B cell (primary cell): ENCODE measurements at regions not wholly inside any gene's neighbourhood (a gene's known extent, or its start where the extent isn't known, plus 50 kb on each side); places are given as distances from the start of the nearest gene placed in this dataset.

ENCODE experiments used
- ATAC-seq: fragments of 200-7000 bp; cut with Tn5 transposase; one replicate; pipeline ENCODE4 v1.10.0; 2021; ENCODE audit warnings: low read depth, mild to moderate bottlenecking, moderate number of reproducible peaks, moderate library complexity
- CTCF ChIA-PET: fragments of 350-600 bp; sonication (Branson Sonifier 250); formaldehyde crosslinking; loops from one replicate; lab custom pipeline; 2021; ENCODE audit warnings: antibody characterized with exemption, inconsistent platforms; lab: Charles Lee
- POLR2A ChIA-PET: fragments of 350-600 bp; sonication (Branson Sonifier 250); formaldehyde crosslinking; loops from one replicate; lab custom pipeline; 2021; ENCODE audit warnings: antibody characterized with exemption; lab: Charles Lee
- DNase-seq: peaks from one replicate; pipeline ENCODE4 v3.0.0; 2013
- H2AFZ ChIP-seq: 2 replicates; pipeline ENCODE4 v1.6.1; 2012; ENCODE audit warnings: mild to moderate bottlenecking, low read depth, low read length; ENCODE audit not compliant: insufficient read depth, poor library complexity, severe bottlenecking
- H3K27ac ChIP-seq, 2 donors: 1 replicate in 1 of 2; 2 replicates in 1 of 2; pipeline ENCODE4 v1.5.1; 2012 to 2013; ENCODE audit warnings: low read length in 2 of 2, mild to moderate bottlenecking in 2 of 2, moderate library complexity in 1 of 2
- H3K27me3 ChIP-seq, 4 experiments: fragments of 200-600 bp in 1 of 4; sonication (generic) in 1 of 4; replicated peaks in 1 of 4; 1 replicate in 2 of 4; 2 replicates in 2 of 4; pipeline versions ENCODE4 v1.6.1 to v1.7.0; 2013 to 2016; ENCODE audit warnings: low read length in 3 of 4, mild to moderate bottlenecking in 2 of 4, mixed read lengths in 1 of 4, moderate library complexity in 1 of 4; ENCODE audit not compliant: insufficient read depth in 4 of 4, control insufficient read depth in 3 of 4; ENCODE audit errors: control extremely low read depth in 1 of 4
- H3K36me3 ChIP-seq, 2 experiments: replicated peaks in 1 of 2; 1 replicate in 1 of 2; 2 replicates in 1 of 2; pipeline versions ENCODE4 v1.6.1 to v1.7.1; 2013; ENCODE audit warnings: low read length in 1 of 2; ENCODE audit not compliant: insufficient read depth in 2 of 2, control insufficient read depth in 1 of 2; ENCODE audit errors: control extremely low read depth in 1 of 2, extremely low read depth in 1 of 2
- H3K4me1 ChIP-seq, 2 donors: fragments of 200-600 bp in 1 of 2; sonication (generic) in 1 of 2; 1 replicate in 1 of 2; 2 replicates in 1 of 2; pipeline versions ENCODE4 v1.5.1 to v1.6.1; 2013 to 2017; ENCODE audit warnings: low read length in 2 of 2; ENCODE audit not compliant: control insufficient read depth in 2 of 2, insufficient read depth in 2 of 2
- H3K4me2 ChIP-seq: replicated peaks from 2 replicates; pipeline ENCODE3; 2012; ENCODE audit warnings: mild to moderate bottlenecking, low read depth, low read length; ENCODE audit not compliant: poor library complexity, severe bottlenecking
- H3K4me3 ChIP-seq, 5 experiments: fragments of 200-600 bp in 1 of 5; sonication (generic) in 1 of 5; 1 replicate in 3 of 5; 2 replicates in 2 of 5; pipeline versions ENCODE4 v1.5.1 to v1.7.0; 2011 to 2016; ENCODE audit warnings: low read length in 4 of 5, mild to moderate bottlenecking in 4 of 5, low read depth in 2 of 5, control low read depth in 1 of 5, moderate library complexity in 1 of 5; ENCODE audit not compliant: insufficient read depth in 1 of 5; ENCODE audit errors: control extremely low read depth in 1 of 5, extremely low read depth in 1 of 5
- H3K79me2 ChIP-seq: fragments of 200-600 bp; sonication (generic); one replicate; pipeline ENCODE4 v1.6.0; 2016; ENCODE audit warnings: low read length; ENCODE audit not compliant: control insufficient read depth, insufficient read depth
- H3K9ac ChIP-seq: fragments of 200-600 bp; sonication (generic); 2 replicates; pipeline ENCODE4 v1.6.1; 2017; ENCODE audit warnings: mild to moderate bottlenecking, low read length, moderate library complexity
- H3K9me3 ChIP-seq, 3 donors: one replicate each; pipeline versions ENCODE4 v1.6.1 to v1.7.1; 2013; ENCODE audit warnings: low read length in 2 of 3; ENCODE audit not compliant: control insufficient read depth in 2 of 3, insufficient read depth in 1 of 3; ENCODE audit errors: control extremely low read depth in 1 of 3
- H4K20me1 ChIP-seq: 2 replicates; pipeline ENCODE4 v1.6.0; 2012; ENCODE audit warnings: mild to moderate bottlenecking, low read length; ENCODE audit not compliant: insufficient read depth, control insufficient read depth, poor library complexity, severe bottlenecking
- H3K27ac Mint-ChIP-seq: one replicate; pipeline ENCODE4 v1.8.0; 2021; ENCODE audit warnings: mixed read lengths
- H3K27me3 Mint-ChIP-seq: one replicate; pipeline ENCODE4 v1.8.0; 2021; ENCODE audit warnings: mixed read lengths
- H3K4me1 Mint-ChIP-seq: one replicate; pipeline ENCODE4 v1.8.0; 2021; ENCODE audit warnings: mixed read lengths
- H3K4me3 Mint-ChIP-seq: one replicate; pipeline ENCODE4 v1.8.0; 2021; ENCODE audit warnings: mixed read lengths
- H3K9me3 Mint-ChIP-seq: one replicate; pipeline ENCODE4 v1.8.0; 2022; ENCODE audit warnings: mixed read lengths; ENCODE audit not compliant: insufficient read depth
- EZH2 ChIP-seq: IDR thresholded peaks from 2 replicates; pipeline ENCODE4 v1.6.1; 2012; ENCODE audit warnings: borderline replicate concordance, low read depth, mild to moderate bottlenecking, moderate library complexity, low read length; ENCODE audit not compliant: insufficient read depth, poor library complexity, severe bottlenecking
- WGBS: methylation state at CpG from one replicate; pipeline ENCODE4 v1.1.5; 2013; ENCODE audit warnings: missing lambda C conversion rate; ENCODE audit not compliant: insufficient coverage; 5-methylcytosine and 5-hydroxymethylcytosine counted together
- intact Hi-C: fragments of 100-400 bp; cut with micrococcal nuclease; formaldehyde crosslinking; loops from one replicate; pipeline ENCODE4 v1.10.0; 2022
- TF ChIP-seq, protein P1 (sequence below): fragments of 200-600 bp; IDR thresholded peaks from one replicate; pipeline ENCODE4 v1.8.0; 2022; ENCODE audit warnings: antibody characterized with exemption, mild to moderate bottlenecking

DNA sequence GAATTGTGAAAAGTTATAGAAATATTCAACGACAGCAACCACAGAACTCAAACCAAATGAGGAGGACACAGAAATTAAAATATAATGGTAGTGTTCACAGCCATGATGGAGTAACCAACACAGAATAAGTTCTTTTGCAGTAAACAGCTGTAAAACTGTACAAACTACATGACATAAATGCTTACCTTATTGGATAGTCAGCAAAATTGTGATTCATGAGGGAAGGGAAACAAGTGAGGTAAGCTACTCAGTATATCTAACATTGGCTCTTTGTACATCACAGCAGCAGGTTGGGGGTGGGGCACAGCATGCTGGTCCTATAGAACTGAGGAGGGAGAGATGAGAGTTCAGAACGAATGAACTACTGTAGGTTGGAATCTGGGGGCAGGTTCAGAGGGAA is 86.4 kb downstream of the CDC14C start:
- H3K9me3 ChIP-seq, result no peaks in the 10 kb centered on the region
- TF ChIP-seq, protein P1, sequence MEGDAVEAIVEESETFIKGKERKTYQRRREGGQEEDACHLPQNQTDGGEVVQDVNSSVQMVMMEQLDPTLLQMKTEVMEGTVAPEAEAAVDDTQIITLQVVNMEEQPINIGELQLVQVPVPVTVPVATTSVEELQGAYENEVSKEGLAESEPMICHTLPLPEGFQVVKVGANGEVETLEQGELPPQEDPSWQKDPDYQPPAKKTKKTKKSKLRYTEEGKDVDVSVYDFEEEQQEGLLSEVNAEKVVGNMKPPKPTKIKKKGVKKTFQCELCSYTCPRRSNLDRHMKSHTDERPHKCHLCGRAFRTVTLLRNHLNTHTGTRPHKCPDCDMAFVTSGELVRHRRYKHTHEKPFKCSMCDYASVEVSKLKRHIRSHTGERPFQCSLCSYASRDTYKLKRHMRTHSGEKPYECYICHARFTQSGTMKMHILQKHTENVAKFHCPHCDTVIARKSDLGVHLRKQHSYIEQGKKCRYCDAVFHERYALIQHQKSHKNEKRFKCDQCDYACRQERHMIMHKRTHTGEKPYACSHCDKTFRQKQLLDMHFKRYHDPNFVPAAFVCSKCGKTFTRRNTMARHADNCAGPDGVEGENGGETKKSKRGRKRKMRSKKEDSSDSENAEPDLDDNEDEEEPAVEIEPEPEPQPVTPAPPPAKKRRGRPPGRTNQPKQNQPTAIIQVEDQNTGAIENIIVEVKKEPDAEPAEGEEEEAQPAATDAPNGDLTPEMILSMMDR, result no peak
- TF ChIP-seq EZH2, result no peak
- H3K27ac ChIP-seq, result no peak overlapping the region
- no peaks in the 10 kb centered on the region for H4K20me1 ChIP-seq
- Mint-ChIP-seq H3K4me1 (no peaks in the 10 kb centered on the region), H3K27ac (no peak overlapping the region), H3K9me3 (no peaks in the 10 kb centered on the region), H3K4me3 (no peak overlapping the region), H3K27me3 (no peaks in the 10 kb centered on the region)
- no peak overlapping the region for H2AFZ ChIP-seq
- H3K9ac ChIP-seq, result no peak overlapping the region
- no peak overlapping the region for H3K4me2 ChIP-seq
- DNase-seq, result no peak
- no peaks in the 10 kb centered on the region for H3K27me3 ChIP-seq
- WGBS, result 64% methylated on average over 1 of the region's 2 CpGs
- H3K4me3 ChIP-seq, result no peak overlapping the region
- ATAC-seq, result no peak
- no peaks in the 10 kb centered on the region for H3K36me3 ChIP-seq
- H3K4me1 ChIP-seq, result no peaks in the 10 kb centered on the region
- H3K79me2 ChIP-seq, result no peaks in the 10 kb centered on the region
- intact Hi-C loops, result no loop called here
- POLR2A ChIA-PET, result no interaction called here
- CTCF ChIA-PET, result no interaction called here

DNA sequence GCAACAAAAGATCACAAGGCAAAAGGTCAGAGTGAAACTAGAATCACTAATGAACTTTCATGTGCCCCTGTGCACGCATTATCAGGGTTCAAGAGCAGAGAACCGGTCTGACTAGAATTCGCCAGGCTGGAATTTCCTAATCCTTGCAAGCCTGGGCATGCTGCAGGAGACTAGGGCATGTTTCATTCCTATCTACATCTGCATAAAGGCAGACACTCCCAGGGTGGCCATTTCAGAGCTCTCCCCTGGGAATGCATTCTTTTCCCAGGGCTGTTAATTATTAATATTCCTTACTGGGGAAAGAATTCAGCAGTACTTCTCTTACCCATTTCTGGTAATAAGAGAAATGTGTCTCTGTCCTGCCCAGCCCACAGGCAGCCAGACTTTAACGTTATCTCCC is 90.5 kb downstream of the CDC14C start:
- no peaks in the 10 kb centered on the region for H3K79me2 ChIP-seq
- Mint-ChIP-seq H3K27me3 (no peaks in the 10 kb centered on the region), H3K4me1 (no peaks in the 10 kb centered on the region), H3K4me3 (no peak overlapping the region), H3K27ac (no peak overlapping the region), H3K9me3 (no peaks in the 10 kb centered on the region)
- no peaks in the 10 kb centered on the region for H4K20me1 ChIP-seq
- H3K4me3 ChIP-seq, result no peak overlapping the region
- H2AFZ ChIP-seq, result no peak overlapping the region
- DNase-seq (no peak), ATAC-seq (no peak)
- POLR2A ChIA-PET, result no interaction called here
- no peaks in the 10 kb centered on the region for H3K27me3 ChIP-seq
- H3K27ac ChIP-seq, result no peak overlapping the region
- no peak overlapping the region for H3K9ac ChIP-seq
- 91% methylated on average over 4 of the region's 4 CpGs for WGBS
- no peak for TF ChIP-seq EZH2
- TF ChIP-seq, protein P1, result no peak
- no peaks in the 10 kb centered on the region for H3K4me1 ChIP-seq
- no peaks in the 10 kb centered on the region for H3K9me3 ChIP-seq
- no peaks in the 10 kb centered on the region for H3K36me3 ChIP-seq
- no peak overlapping the region for H3K4me2 ChIP-seq
- intact Hi-C loops, result no loop called here
- CTCF ChIA-PET, result no interaction called here
